NCI-H2227 treated with DMSO at 0.1 percent for 48 hours (cell line): ENCODE measurements at regions not wholly inside any gene's neighbourhood (a gene's known extent, or its start where the extent isn't known, plus 50 kb on each side); places are given as distances from the start of the nearest gene placed in this dataset.
"Not testable (repeated sequence)": the region's sequence is repeated elsewhere in the genome, so short reads cannot be mapped to it uniquely, and the experiment has no call there.

Experiments
- DNase-seq: peaks from one replicate; lab custom pipeline; 2025; lab: John Stamatoyannopoulos, UW

DNA sequence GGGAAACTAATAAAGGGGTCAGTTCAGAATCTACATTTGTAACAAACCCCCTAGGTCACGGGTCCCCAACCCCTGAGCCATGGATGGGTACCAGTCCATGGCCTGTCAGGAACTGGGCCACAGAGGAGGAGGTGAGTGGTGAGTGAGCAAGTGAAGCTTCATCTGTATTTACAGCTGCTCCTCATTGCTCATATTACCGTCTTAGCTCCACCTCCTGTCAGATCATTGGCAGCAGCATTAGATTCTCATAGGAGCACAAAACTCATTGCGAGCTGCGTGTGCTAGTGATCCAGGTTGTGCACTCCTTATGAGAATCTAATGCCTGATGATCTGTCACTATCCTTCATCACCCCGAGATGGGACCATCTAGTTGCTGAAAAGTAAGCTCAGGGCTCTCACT is 88.4 kb upstream of the MPP7 start:
- DNase-seq, result no peak

DNA sequence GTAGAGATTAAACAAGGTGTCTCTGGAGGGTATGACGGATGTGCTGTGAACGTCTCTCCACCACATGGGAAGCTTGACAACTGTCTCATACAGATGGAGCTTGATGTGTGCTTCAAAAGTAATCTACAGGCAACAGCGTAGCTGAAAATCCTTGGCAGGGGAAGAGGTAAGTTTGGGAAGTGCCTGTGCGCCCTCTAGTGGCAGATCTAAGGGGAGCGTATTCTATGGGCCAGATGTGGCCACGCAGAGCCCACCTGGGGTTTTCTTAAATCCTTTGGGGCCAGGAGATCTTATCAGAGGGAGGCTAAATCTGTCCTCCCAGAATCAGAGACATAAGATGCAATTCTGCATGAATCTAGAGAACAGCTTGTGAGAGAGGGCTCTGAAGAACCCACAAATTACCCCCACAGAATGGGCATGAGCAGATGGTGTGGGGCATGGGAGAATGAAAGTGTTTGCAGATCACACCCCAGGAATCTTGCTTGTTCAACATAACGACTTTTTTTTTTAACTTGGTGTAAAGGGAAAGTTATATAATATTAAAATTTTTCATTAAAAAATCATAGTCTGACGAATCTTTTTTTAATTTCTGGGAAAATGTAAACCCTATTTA is 91.2 kb upstream of the MPP7 start:
- peak; percentile 49 for DNase-seq

DNA sequence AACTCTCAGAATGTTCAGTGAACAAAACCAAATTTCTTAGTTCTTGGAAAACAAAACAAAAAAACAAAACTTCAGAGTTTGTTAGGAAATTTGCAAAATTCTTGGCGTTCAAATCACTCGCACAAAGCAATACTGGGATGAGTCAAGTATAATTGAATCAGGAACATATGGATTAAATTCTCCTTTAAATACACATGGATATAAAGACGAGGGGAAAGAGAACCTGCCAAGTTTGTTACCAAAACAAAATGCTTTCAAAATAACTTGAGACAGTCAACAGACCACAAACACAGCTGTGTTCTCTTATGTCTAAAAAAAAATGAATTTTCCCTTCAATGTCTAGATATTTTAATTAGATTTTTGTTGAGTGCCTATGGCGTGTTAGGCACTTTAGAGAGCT is 93.5 kb upstream of the MPP7 start:
- no peak for DNase-seq

- no peak for DNase-seq
Measured at GRCh38 chr10:28397229-28397628, 94.4 kb upstream of the MPP7 start.

GRCh38 chr10:28400176-28400575 is 97.3 kb upstream of the MPP7 start:
- DNase-seq, result no peak

DNA sequence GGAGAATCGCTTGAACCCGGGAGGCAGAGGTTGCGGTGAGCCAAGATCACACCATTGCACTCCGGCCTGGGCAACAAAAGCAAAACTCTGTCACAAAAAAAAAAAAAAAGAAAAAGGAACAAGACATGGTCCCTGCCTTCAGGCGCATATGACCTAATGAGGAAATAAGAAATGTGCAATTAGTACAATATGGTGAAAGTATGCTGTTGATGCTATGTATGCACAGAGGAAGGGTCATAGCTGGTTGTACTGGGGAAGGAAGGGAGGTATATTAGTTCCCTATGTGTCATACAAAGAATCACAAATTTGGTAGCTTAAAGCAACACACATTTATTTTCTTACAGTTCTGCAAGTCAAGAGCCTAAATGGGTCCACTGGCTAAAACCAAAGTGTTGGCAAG is 97.8 kb upstream of the MPP7 start:
- no peak for DNase-seq

GRCh38 chr10:28402611-28403073 is 99.8 kb upstream of the MPP7 start:
- DNase-seq, result not testable (repeated sequence)

- DNase-seq, result no peak
Measured at GRCh38 chr10:28403090-28403489, 100.2 kb upstream of the MPP7 start.

GRCh38 chr10:28408237-28408777 is 105.4 kb upstream of the MPP7 start:
- no peak for DNase-seq

GRCh38 chr10:28410420-28411135 is 107.7 kb upstream of the MPP7 start:
- DNase-seq, result peak; percentile 3

DNA sequence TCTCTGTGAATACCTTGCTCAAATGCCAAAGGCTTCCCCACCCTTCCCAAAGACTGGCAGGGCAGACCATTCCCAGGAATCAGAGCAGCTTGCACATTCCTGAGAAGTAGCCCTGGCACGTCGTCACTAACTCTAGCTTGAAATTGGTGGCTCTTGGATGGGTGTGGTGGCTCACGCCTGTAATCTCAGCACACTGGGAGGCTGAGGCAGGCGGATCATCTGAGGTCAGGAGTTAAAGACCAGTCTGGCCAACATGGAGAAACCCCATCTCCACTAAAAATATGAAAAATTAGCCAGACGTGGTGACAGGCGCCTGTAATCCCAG is 108.2 kb upstream of the MPP7 start:
- no peak for DNase-seq

DNA sequence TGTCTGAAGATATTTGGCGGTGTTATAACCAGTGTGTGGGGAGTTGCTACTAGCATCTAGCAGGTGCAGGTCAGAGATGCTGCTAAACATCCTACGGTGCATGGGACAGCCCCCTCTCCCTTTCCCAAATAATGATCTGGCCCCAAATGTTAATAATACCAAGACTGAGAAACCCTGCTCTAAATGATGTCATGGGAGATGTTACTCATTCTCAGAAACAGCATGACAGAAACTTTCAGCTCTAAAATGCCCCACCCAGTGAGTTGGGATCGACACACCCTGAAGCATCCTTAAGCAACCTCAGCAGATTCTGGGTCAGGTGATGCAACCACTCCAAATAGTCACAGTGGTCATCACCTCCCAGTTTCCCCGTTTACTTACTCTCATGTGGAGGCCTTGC is 108.8 kb upstream of the MPP7 start:
- no peak for DNase-seq

- no peak for DNase-seq
Measured at GRCh38 chr10:28418069-28418468, 114.8 kb upstream of the WAC start.

DNA sequence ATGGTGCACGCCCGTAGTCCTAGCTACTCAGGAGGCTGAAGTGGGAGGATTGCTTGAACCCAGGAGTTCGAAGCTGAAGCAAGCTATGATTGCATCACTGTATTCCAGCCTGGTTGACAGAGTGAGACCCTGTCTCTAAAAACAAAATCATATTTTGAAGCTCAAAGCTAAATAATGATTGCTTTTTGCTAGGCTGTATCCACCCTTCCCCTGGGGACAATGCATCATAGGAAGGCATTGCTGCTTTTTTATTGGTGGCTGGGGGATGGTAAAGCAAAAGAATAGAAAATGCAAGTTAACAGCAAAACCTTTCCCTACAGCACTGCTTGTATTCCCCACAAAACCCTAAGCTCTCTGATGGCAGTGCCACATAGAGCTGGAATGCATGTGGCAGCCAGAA is 107.5 kb upstream of the WAC start:
- DNase-seq, result no peak

GRCh38 chr10:28426392-28427159 is 106.3 kb upstream of the WAC start:
- no peak for DNase-seq

DNA sequence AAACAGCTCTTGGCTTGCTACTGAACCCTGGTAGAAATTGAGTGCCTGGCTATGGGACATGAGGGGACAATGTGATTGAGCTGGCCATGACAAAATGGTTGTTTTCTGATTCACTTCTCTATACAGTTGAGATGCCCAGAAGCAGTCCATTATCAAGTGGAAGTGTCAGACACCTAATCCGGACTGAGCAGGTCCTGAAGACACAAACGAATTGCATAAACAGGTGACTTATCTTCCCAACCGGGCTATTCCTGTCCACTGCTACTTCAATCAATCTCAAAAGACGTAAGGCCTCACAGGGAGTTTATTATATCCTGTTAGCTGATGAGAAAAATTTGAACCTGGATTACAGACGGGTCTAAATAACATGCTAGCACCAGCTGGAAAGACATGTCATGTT is 105.5 kb upstream of the WAC start:
- no peak for DNase-seq

GRCh38 chr10:28429045-28429444 is 103.9 kb upstream of the WAC start:
- DNase-seq, result no peak

DNA sequence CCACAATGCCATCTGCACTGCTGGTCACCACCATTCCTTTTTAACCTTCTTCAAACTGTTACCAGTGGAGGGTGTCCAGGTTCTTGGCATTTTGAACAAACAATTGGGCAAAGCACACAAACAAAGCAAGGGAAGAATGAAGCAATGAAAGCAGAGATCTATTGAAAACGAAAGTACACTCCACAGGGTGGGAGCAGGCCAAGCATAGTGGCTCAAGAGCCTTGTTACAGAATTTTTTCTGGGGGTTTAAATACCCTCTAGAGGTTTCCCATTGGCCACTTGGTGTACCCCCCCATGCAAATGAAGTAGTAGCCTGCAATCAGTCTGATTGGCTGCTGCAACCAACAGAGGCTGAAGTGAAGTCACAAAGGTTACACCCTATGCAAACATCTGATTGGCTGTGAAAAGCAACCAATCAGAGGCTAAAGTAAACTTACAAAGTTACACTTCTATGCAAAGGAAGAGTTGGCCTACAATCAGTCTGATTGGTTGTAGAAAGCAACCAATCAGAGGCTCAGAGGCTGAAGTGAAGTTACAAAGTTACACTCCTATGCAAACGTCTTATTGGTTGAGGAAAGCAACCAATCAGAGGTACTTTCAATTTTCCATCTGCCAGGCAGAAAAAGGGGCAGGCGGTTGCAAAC is 103.2 kb upstream of the WAC start:
- DNase-seq, result no peak

- DNase-seq, result no peak
Measured at GRCh38 chr10:28431139-28431538, 101.8 kb upstream of the WAC start.

DNA sequence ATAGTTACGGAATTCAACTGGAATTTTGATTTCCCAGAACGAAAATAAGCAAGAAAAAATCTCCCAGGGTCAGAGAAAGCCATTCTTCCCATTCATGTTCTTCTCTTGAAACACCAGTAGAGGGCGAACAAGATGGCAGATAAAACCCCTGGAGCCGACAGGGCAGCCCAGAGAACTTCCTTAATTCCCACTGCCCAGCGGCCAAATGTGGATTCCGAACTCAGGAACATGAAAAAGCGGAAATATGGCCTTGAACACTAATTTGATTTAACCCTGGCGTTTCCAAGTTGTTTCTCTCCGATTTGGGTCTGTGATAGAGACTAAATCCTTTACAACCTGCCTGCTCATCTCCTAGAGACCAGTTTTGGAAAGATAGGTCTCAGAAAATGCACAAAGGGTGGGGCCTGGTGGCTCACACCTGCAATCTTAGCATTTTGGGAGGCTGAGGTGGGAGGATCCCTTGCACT is 100.7 kb upstream of the WAC start:
- peak; percentile 28 for DNase-seq

- DNase-seq, result no peak
Measured at GRCh38 chr10:28434063-28434462, 98.9 kb upstream of the WAC start.

DNA sequence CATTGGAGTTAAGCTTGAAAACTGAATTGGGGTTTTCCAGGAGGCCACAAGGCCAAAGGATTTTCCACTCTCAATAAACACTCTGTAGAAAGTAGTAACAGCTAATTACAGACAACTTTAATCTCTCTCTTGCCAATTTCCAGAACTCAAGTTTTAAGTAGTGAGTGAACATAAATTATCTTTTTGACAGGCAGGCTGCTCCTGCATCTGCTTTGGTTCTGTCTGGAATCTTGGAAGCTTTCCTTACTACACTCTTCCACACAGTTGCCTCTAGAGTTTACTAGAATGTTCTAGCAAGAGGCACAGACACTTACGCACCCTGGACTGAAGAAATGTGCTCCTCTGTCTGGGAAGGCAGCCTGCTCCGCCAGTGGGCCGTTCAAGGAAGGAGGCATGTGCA is 90.5 kb upstream of the WAC start:
- DNase-seq, result no peak
